ENCODE measurements at regions not wholly inside any gene's neighbourhood (a gene's known extent, or its start where the extent isn't known, plus 50 kb on each side); places are given as distances from the start of the nearest gene placed in this dataset.

DNA sequence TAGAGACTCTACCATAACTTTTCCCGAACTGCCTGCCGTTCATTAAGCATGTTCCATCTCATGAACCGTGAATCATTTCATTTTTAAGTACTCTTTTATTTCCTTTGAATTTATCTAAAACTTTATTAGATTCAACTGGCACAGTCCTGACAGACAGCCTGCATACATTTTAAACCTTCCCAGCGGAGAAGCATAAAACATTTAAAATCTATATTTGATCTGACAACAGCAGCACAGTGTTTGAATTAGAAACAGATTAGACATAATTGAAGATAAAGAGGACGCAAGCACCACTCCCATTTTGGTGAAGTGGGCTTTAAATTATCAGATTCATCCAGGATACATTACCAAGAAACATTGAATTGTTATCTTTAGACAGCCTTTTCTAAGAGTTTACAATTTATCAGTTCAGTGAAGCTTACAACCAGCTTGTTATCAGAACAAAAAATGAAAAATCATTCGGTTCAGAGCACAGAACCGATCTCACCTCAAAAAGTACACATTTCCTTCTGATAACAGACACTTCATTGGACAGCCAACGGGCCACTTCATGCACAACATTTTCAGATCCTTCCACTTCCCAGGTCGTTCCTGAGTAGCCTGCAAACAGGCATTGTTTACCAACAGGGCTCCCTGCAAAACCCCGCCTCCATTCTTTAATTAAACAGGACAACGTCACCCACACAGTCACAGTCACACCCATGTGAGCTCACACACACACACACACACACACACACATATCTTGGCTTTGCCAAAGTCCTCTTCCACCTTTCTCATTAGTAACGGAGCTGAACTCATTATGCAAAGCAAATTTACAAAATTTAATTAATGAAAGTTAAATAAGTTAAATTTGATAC, 171.2 kb downstream of the SP3 start:
- intact Hi-C loops (cut with DNase I), result no loop called here
- Histone ChIP-seq H3K27ac (no peak overlapping the region), H3K4me1 (ENCODE audit: insufficient read depth) (no peaks in the 10 kb centered on the region), H3K27me3 (no peaks in the 10 kb centered on the region), H3K36me3 (no peaks in the 10 kb centered on the region), H3K4me3 (no peak overlapping the region), H3K9me3 (no peaks in the 10 kb centered on the region)
- TF ChIP-seq, protein P1, sequence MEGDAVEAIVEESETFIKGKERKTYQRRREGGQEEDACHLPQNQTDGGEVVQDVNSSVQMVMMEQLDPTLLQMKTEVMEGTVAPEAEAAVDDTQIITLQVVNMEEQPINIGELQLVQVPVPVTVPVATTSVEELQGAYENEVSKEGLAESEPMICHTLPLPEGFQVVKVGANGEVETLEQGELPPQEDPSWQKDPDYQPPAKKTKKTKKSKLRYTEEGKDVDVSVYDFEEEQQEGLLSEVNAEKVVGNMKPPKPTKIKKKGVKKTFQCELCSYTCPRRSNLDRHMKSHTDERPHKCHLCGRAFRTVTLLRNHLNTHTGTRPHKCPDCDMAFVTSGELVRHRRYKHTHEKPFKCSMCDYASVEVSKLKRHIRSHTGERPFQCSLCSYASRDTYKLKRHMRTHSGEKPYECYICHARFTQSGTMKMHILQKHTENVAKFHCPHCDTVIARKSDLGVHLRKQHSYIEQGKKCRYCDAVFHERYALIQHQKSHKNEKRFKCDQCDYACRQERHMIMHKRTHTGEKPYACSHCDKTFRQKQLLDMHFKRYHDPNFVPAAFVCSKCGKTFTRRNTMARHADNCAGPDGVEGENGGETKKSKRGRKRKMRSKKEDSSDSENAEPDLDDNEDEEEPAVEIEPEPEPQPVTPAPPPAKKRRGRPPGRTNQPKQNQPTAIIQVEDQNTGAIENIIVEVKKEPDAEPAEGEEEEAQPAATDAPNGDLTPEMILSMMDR (IDR thresholded peaks at IDR 0.05), result no peak
- no peak for TF ChIP-seq EP300 (IDR thresholded peaks at IDR 0.05)
- no peak for TF ChIP-seq POLR2A (IDR thresholded peaks at IDR 0.05)
- DNase-seq, result no peak
- 72 to 79% (median 79%) methylated on average over 12 of the region's 12 CpGs for WGBS, 3 donors

DNA sequence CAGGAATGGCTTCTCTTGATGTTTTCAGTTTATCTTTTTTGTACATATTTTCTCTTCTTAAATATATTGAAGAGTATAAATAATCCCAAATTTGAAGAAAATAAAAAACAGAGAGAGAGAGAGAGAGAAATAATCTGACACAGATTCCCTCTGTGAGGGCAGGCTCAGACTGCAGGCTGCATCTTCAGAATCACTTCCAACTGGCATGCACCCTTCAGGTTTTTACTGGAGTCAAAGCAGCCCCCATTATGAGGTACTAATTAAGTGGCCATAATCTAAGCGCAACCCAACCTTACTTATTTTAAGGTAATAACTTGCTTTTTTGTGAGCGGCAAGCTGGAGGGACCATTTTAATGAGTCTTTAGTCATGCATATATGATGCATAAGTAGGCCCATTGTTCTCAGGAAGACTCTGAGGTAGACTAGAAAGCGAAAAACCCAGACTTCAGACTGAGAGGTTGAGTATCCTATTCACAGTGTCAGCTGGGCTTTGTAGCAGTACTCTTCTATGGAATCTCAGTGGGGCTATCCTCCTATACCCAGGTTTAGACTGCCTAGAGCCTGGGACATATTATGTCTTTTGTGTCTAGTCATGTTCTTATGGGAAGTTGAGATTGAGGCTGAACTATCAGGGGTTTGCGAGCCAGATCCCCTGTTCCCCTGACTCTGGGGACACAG, 167.4 kb downstream of the SP3 start:
- H3K36me3 ChIP-seq, result no peaks in the 10 kb centered on the region
- no peaks in the 10 kb centered on the region for H3K27me3 ChIP-seq
- no peaks in the 10 kb centered on the region for H3K4me1 ChIP-seq (ENCODE audit: insufficient read depth)
- no peak overlapping the region for H3K4me3 ChIP-seq
- DNase-seq, result no peak
- H3K27ac ChIP-seq, result no peak overlapping the region
- 98 to 99% (median 98%) methylated on average over 4 of the region's 4 CpGs for WGBS, 3 donors
- TF ChIP-seq, protein P1 (IDR thresholded peaks at IDR 0.05), result no peak
- TF ChIP-seq EP300 (IDR thresholded peaks at IDR 0.05), result no peak
- TF ChIP-seq POLR2A (IDR thresholded peaks at IDR 0.05), result no peak
- H3K9me3 ChIP-seq, result no peaks in the 10 kb centered on the region
- intact Hi-C loops (cut with DNase I), result no loop called here

DNA sequence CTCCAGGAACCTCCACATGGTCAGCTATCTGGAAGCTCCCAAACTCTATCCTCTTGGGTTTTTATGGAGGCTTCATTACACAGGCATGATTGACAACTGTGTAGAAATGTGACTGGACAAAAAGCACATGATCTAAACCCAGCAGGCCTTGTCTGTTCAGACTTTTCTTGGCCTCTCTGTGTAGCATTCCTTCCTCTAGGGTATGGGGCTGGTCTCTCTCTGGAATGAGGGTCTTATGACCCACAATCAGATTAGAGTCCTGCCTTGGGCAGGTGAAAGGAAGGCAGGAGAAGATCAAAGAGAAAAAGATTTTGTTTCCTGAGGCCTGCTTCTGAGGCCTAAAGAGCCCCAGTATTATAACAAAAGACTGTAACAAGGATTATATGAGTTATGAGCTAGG, 162.7 kb downstream of the SP3 start:
- Histone ChIP-seq H3K4me1 (ENCODE audit: insufficient read depth) (no peaks in the 10 kb centered on the region), H3K36me3 (no peaks in the 10 kb centered on the region), H3K27me3 (no peaks in the 10 kb centered on the region), H3K4me3 (no peak overlapping the region), H3K27ac (no peak overlapping the region), H3K9me3 (no peaks in the 10 kb centered on the region)
- TF ChIP-seq POLR2A (IDR thresholded peaks at IDR 0.05) (no peak), EP300 (IDR thresholded peaks at IDR 0.05) (no peak)
- TF ChIP-seq, protein P1 (IDR thresholded peaks at IDR 0.05), result no peak
- no peak for DNase-seq
- intact Hi-C loops (cut with DNase I), result no loop called here

DNA sequence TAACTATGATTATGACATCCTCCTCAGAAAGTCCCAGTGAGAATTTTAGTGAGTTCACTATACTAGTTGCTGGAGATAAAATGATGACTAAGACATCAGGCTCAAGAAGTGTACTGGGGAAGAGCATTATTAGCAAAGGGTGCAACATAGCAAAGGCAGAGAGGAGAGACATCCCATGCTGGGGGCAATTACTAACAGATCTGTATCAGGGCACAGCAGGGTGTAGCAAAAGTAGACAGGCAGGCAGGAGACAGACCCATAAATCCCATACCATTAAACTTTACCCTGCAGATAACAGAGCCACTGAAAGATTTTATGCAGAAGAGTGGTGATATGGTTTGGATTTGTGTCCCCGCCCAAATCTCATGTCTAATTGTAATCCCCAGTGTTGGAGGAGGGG, 161.7 kb downstream of the SP3 start:
- H3K36me3 ChIP-seq, result no peaks in the 10 kb centered on the region
- 93 to 96% (median 94%) methylated on average over 1 of the region's 1 CpG for WGBS, 3 donors
- H3K4me3 ChIP-seq, result no peak overlapping the region
- H3K27me3 ChIP-seq, result no peaks in the 10 kb centered on the region
- TF ChIP-seq, protein P1 (IDR thresholded peaks at IDR 0.05), result no peak
- no peak for TF ChIP-seq EP300 (IDR thresholded peaks at IDR 0.05)
- TF ChIP-seq POLR2A (IDR thresholded peaks at IDR 0.05), result no peak
- intact Hi-C loops (cut with DNase I), result no loop called here
- H3K9me3 ChIP-seq, result no peaks in the 10 kb centered on the region
- no peak overlapping the region for H3K27ac ChIP-seq
- no peak for DNase-seq
- H3K4me1 ChIP-seq (ENCODE audit: insufficient read depth), result no peaks in the 10 kb centered on the region

Measured in ovary (tissue), 7 donors.